ENCODE measurements at regions not wholly inside any gene's neighbourhood (a gene's known extent, or its start where the extent isn't known, plus 50 kb on each side); places are given as distances from the start of the nearest gene placed in this dataset.

DNA sequence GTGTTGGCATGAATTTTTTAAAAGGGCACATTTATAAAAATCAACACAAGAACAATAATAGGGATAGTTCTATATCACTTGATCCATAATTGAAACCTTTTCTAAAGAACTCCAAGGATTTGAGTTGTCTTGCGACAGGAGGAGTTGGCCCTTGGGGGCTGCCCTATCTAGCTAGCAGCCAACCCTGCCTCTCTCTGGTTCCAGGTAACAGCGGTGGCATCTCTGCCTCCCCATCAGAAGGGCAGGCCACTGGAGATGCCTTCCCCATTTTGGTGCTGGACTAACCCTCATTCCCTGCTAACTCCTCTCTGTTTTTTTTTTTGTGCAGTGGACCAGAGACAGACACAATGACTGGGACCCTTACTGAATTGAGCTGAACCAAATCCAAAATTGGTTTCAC, 393.0 kb downstream of the MED10 start:
- H3K4me3 ChIP-seq (ENCODE audit: insufficient read depth, low read length), result no peak overlapping the region
- H3K27me3 ChIP-seq (ENCODE audit: insufficient read depth, low read length), result no peaks in the 10 kb centered on the region
- no peak overlapping the region for H2AFZ ChIP-seq (ENCODE audit: low read length)
- no peak overlapping the region for H3K4me2 ChIP-seq (ENCODE audit: insufficient read depth, low read length)
- H3K27ac ChIP-seq (ENCODE audit: low read depth, low read length), result no peak overlapping the region
- no peaks in the 10 kb centered on the region for H3K4me1 ChIP-seq (ENCODE audit: insufficient read depth, low read length)
- no peak for DNase-seq (ENCODE audit: insufficient read length, low spot score, missing footprints)
- peaks cover 2% of the 10 kb centered on the region for H3K9me3 ChIP-seq (ENCODE audit: low read depth, low read length)
- H3K36me3 ChIP-seq (ENCODE audit: insufficient read depth, low read length), result no peaks in the 10 kb centered on the region
- no peaks in the 10 kb centered on the region for H3K79me2 ChIP-seq (ENCODE audit: insufficient read depth, low read length)
- H4K20me1 ChIP-seq (ENCODE audit: insufficient read depth, low read length), result no peaks in the 10 kb centered on the region
- TF ChIP-seq, protein P1, sequence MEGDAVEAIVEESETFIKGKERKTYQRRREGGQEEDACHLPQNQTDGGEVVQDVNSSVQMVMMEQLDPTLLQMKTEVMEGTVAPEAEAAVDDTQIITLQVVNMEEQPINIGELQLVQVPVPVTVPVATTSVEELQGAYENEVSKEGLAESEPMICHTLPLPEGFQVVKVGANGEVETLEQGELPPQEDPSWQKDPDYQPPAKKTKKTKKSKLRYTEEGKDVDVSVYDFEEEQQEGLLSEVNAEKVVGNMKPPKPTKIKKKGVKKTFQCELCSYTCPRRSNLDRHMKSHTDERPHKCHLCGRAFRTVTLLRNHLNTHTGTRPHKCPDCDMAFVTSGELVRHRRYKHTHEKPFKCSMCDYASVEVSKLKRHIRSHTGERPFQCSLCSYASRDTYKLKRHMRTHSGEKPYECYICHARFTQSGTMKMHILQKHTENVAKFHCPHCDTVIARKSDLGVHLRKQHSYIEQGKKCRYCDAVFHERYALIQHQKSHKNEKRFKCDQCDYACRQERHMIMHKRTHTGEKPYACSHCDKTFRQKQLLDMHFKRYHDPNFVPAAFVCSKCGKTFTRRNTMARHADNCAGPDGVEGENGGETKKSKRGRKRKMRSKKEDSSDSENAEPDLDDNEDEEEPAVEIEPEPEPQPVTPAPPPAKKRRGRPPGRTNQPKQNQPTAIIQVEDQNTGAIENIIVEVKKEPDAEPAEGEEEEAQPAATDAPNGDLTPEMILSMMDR (IDR thresholded peaks at IDR 0.05; ENCODE audit: extremely low read depth, low read depth, low read length), result no peak

DNA sequence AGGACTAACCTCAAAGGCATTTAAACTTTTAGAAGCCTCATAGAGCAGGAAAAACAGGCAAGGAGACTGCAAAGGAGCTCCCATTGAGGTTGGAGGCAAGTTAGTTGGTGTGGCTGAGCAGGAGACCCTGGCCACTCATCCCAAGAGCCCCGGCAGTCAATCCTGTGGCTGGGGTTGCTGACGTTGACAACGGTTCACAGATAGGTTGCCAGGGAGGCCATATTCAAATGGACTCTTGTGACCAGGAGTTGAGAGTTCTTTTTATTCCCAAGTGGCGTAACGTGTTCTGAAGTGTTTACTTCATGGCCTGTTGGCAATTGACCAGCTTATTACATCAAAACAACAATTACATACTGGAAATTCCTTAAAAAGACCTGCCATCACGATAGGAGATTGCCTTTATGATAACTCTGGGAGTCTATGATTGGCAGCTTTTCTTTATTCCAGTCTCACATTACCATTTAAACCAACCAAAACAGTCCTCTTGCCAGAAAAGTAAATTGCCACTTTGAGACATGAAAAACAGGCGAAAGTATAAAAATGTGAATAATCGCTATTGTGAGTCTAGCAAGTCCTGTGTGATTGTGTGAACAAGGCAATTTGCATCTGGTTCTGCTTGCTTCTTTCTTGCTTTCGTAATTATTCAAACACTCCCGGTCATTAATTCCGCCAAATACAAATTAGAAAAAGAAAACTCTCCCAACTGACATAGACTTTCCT, 394.9 kb downstream of the MED10 start:
- no peaks in the 10 kb centered on the region for H3K27me3 ChIP-seq (ENCODE audit: insufficient read depth, low read length)
- H3K4me1 ChIP-seq (ENCODE audit: insufficient read depth, low read length), result no peaks in the 10 kb centered on the region
- peak; percentile 64 for DNase-seq (ENCODE audit: insufficient read length, low spot score, missing footprints)
- no peak overlapping the region for H2AFZ ChIP-seq (ENCODE audit: low read length)
- H3K27ac ChIP-seq (ENCODE audit: low read depth, low read length), result no peak overlapping the region
- H3K4me2 ChIP-seq (ENCODE audit: insufficient read depth, low read length), result no peak overlapping the region
- no peaks in the 10 kb centered on the region for H3K79me2 ChIP-seq (ENCODE audit: insufficient read depth, low read length)
- no peak overlapping the region for H3K4me3 ChIP-seq (ENCODE audit: insufficient read depth, low read length)
- no peaks in the 10 kb centered on the region for H4K20me1 ChIP-seq (ENCODE audit: insufficient read depth, low read length)
- H3K9me3 ChIP-seq (ENCODE audit: low read depth, low read length), result no peaks in the 10 kb centered on the region
- no peaks in the 10 kb centered on the region for H3K36me3 ChIP-seq (ENCODE audit: insufficient read depth, low read length)
- TF ChIP-seq, protein P1 (IDR thresholded peaks at IDR 0.05; ENCODE audit: extremely low read depth, low read depth, low read length), result no peak

DNA sequence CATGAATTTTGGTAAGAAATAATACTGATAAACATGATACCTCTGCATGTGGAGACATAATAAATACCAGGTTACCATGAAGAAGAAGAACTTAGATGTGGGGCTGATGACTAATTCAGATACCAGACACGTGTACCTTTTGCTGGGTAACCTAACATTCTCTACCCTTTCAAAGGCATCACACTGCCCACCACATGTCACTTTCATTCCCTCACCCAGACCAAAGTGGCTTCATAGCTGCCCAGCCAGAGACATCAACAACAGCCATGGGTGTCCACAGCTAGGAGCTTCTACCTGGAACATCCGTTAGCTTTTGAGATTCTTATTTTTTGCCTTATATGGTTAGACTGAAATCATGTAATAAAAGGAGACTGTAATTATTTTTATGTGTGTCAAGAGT, 396.8 kb downstream of the MED10 start:
- no peak overlapping the region for H3K27ac ChIP-seq (ENCODE audit: low read depth, low read length)
- TF ChIP-seq, protein P1 (IDR thresholded peaks at IDR 0.05; ENCODE audit: extremely low read depth, low read depth, low read length), result no peak

DNA sequence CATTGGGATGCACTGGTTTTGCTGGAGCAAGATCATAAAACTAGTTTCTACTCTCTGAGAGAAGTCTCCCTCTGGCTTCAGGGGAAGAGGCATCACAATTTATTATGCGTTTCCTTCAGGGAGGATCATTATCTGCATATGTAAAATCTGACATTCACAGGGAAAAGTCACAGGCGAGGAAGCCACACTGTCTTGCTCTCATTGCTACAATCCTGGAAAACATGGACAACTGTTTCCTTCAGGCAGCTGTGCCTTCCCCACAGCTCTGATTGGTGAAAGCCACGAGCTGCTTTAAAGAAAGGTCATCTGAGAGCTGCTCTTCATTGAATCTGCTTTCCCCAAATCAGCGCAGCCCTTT, 397.8 kb downstream of the MED10 start:
- Histone ChIP-seq H3K4me1 (ENCODE audit: insufficient read depth, low read length) (no peaks in the 10 kb centered on the region), H3K4me2 (ENCODE audit: insufficient read depth, low read length) (no peak overlapping the region), H3K36me3 (ENCODE audit: insufficient read depth, low read length) (no peaks in the 10 kb centered on the region), H3K9me3 (ENCODE audit: low read depth, low read length) (no peaks in the 10 kb centered on the region), H3K27me3 (ENCODE audit: insufficient read depth, low read length) (no peaks in the 10 kb centered on the region), H3K27ac (ENCODE audit: low read depth, low read length) (no peak overlapping the region), H4K20me1 (ENCODE audit: insufficient read depth, low read length) (no peaks in the 10 kb centered on the region), H3K79me2 (ENCODE audit: insufficient read depth, low read length) (no peaks in the 10 kb centered on the region), H2AFZ (ENCODE audit: low read length) (no peak overlapping the region), H3K4me3 (ENCODE audit: insufficient read depth, low read length) (no peak overlapping the region)
- TF ChIP-seq, protein P1 (IDR thresholded peaks at IDR 0.05; ENCODE audit: extremely low read depth, low read depth, low read length), result no peak
- DNase-seq (ENCODE audit: insufficient read length, low spot score, missing footprints), result no peak

More for the DNA sequence above, 396.8 kb downstream of the MED10 start:
- no peaks in the 10 kb centered on the region for H3K79me2 ChIP-seq (ENCODE audit: insufficient read depth, low read length)
- no peak overlapping the region for H2AFZ ChIP-seq (ENCODE audit: low read length)
- H3K27me3 ChIP-seq (ENCODE audit: insufficient read depth, low read length), result no peaks in the 10 kb centered on the region
- H4K20me1 ChIP-seq (ENCODE audit: insufficient read depth, low read length), result no peaks in the 10 kb centered on the region
- no peaks in the 10 kb centered on the region for H3K9me3 ChIP-seq (ENCODE audit: low read depth, low read length)
- H3K4me1 ChIP-seq (ENCODE audit: insufficient read depth, low read length), result no peaks in the 10 kb centered on the region
- no peaks in the 10 kb centered on the region for H3K36me3 ChIP-seq (ENCODE audit: insufficient read depth, low read length)
- no peak for DNase-seq (ENCODE audit: insufficient read length, low spot score, missing footprints)
- no peak overlapping the region for H3K4me2 ChIP-seq (ENCODE audit: insufficient read depth, low read length)
- H3K4me3 ChIP-seq (ENCODE audit: insufficient read depth, low read length), result no peak overlapping the region
